ENCODE measurements at regions not wholly inside any gene's neighbourhood (a gene's known extent, or its start where the extent isn't known, plus 50 kb on each side); places are given as distances from the start of the nearest gene placed in this dataset.
A peak's percentile ranks its signal among the peaks of the same experiment; 100 is the strongest.

DNA sequence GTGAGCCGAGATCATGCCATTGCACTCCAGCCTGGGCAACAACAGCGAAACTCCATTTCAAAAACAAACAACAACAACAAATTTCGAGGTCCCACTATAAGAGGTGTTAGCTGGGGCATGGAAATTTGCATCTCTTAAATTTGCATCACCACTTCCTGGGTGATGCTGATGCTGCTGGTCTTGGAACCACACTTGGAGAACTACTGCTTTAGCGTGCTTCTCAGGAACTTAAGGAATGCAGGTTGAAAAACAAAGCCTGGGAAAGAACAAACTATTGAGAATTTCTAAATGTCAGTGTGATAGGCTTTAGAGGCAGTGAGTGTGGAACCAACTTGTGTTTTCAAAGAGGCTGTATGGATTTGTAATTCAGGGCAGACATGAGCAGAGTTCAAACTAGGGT, 858.4 kb upstream of the ARPP21 start:
- no peak for DNase-seq

DNA sequence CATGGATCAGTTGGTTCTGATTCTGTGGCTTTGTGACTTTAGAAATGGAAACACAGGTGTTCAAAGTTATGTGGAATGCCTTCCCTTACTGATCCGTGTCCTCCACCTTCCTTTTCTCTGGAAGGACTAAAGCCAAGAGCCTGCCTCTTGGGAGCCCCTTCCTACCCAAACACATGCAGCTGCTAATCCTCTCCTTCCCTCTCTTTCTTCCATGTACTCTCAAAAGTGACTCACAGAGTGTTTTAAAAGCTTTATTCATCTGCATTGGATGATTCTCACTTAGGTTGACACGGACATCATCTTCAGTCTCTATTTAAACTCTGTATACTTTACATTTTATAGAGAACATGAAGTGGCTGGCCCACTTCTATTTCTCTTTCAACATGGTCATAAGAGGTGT, 856.5 kb upstream of the ARPP21 start:
- peak in 2 of 3 donors; percentile 10 for DNase-seq

DNA sequence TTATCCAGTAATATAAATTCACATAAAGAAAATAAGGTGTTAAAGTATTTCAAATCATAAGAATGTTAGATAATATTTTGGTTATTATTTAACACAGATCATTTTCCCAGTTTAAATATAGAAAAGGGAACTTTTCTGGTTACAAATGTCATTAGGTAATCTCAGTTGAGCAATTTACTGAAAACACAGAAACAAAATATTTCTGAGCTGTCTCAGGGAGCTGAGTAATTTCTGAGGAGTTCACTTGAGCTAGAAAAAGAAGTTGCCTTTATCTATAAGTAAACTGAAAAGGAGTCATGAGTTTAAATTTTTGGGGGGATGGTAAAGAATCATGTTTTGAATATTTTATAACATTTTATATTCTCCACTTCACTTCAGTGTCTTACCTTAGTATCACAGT, 855.4 kb upstream of the ARPP21 start:
- DNase-seq, result peak in 1 of 3 donors; percentile 43

DNA sequence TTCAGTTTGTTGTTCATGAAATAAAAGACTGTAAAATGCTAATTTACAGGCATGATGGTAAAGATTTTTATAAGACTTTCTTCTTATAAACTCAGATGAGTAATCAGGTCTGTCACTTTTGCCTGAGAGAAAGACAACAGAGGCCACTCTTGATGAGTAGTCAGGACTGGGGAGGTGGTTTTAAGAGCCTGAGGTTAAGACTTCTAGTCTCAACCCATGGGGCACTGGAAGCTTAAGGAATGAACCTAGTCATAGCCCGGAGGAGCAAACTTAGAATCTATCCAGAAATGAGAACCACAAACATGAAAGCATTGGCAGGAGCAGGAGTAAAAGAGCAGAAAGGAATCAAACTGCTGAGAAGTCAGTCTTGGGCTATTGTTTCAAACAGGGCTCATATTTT, 846.3 kb upstream of the ARPP21 start:
- peak in 1 of 3 donors; percentile 16 for DNase-seq

DNA sequence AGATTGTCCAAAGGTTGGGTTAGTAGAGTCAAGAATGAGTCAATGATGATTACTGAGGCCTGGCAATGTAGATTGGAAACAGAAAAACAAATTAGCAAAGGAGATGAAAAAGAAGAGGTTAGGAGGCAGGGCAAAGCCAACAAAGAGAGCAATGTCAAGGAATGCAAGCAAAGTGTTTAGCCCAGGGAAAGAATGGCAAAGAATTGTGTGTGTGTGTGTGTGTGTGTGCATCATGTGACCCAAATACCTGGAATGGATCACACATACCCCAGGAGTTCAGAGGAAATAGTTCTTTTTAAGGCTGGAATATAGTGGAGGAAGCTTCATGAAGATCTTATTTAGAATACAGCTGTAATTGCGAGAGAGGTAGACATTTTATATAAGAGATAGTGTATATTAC, 831.7 kb upstream of the ARPP21 start:
- DNase-seq, result no peak

DNA sequence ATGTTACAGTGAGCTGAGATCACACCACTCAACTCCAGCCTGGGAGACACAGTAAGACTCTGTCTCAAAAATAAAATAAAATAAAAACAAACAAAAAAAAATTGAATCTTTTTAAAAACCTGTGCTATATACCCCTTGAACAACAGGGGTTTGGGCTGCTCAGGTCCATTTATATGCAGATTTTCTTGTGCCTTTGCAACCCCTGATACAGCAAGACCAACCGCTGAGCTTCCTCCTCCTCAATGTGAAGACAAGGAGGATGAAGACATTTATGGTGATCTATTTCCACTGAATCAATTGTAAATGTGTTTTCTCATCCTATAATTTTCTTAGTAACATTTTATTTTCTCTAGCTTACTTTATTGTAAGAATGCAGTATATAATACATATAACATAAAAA, 831.0 kb upstream of the ARPP21 start:
- DNase-seq, result no peak

DNA sequence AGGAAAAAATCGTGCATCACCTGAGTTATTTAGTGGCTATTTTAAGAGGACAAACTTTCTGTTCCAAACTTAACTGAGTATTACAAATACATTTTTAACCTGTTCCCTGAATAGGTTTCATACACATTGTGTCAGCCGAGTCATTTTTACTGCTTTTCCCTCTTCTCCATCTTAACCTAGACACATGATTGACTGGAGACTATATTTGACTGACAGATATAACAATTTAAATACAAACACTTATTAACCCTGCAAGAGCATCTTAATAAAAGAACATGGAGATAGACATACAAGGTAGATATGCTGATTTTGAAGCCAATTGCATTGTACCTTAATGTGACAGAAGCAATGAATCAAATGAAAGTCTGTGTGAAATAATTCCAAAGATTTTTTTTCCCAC, 810.5 kb upstream of the ARPP21 start:
- DNase-seq, result no peak

DNA sequence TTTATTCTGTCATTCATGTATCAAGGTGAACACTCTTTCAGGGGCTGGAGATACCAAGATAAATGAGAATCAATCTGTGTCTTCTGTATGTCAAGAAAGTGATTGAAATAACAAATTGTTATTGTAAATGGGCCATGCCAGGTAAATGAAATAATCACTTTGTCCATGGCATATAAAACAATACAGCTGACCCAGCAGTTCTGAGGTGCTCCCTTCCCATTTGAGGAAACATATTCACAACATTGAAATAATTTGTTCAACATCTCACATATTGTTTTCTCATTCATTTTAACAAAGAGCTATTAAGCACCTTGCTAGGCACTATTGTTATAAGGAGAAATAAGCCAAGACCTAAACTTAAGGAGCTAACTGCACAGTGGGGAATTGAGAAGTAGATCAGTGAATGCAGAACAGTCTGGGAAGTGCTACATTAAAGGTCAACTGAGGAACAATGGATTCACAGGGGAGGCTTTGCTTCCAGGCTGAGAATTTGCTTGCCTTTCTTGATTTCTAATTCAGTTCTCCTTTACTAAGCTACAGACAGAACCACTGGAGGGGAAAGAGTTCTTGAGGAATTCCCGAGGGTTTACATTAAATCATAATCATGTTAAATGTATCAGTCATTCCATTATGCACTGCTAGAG, 806.3 kb upstream of the ARPP21 start:
- no peak for DNase-seq

DNA sequence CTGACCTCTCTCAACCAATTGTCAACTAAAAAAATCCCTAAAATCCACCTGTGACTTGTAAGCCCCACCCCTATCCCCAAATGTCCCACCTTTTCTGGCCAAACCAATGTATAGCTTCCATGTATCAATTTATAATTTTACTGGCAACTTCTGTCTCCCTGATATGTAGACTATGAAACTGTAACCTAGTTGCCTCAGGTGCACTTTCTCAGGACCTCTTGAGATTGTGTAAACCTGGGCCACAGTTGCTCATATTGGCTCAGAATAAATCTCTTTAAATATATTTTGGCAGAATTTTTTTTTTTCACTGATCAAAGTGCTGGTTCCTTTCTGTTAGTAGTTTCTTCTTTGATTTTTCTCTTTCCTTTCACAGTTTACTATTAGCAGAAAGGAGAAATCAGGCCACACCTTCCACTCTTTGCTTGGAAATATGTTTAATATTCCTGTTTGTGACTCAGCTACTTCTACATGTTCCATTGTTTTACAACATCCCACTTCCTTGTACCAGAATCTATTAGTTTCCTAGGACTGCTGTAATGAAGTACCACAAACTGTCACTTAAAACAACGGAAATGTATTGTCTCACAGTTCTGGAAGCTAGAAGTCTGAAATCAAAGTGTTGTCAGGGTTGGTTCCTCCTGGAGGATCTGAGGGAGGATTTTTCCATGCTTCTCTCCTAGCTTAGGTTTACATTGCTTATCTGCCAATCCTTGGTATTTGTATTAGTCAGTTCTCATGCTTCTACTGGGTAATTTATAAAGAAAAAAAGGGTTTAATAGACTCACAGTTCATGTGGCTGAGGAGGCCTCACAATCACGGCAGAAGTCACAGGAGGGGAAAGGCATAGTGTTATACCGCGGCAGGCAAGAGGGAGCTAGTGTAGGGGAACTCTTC, 801.2 kb upstream of the ARPP21 start:
- no peak for DNase-seq

DNA sequence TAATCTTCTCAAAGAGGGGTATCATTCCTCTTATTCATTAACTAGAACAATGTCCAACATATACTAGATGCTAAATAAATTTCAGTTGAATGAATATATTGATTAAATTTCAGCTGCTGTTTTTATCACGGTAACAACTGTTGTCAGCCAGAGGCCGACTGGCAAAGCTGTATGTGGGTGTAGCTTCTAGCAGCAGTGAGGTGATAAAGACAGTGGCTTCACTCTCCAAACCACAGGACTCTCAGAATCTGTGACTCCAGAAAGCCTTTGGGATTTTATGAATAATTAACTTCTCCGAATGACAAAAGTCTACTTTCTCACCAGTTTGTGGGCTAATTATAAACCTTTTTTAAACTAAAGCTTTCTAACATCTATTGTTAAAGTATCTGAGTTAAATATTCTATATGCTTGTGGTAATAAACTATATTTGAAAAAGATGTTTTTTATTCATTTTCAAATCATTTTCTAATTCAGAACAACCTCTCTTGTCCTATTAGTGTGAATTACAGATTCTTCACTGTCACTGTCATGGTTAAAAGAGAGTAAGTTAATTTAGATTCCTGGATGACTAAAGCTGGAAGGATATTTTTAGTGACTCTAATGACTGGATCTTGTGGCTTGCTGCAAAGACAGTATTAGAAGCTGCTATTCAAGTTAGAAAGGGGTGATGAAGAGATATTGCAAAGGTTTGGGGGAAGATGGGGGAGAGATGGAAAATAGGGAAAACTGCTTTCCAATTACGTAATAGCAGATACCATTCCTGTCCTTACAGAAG, 796.4 kb upstream of the ARPP21 start:
- DNase-seq, result peak in 1 of 3 donors; percentile 21

DNA sequence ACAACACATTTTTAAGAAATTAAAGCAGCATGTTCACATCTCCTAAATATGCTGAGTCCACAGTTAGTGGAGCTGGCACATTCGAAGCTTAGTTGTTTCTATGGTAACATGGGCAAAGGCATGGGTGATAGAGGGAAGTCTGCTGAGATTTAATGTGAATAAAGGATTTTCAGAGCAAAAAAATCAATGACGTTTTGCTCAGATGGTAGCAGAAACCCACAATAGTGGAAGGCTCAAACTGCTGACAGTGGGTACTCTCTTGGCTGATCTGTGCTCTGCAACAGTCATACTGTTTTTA, 795.1 kb upstream of the ARPP21 start:
- DNase-seq, result no peak

DNA sequence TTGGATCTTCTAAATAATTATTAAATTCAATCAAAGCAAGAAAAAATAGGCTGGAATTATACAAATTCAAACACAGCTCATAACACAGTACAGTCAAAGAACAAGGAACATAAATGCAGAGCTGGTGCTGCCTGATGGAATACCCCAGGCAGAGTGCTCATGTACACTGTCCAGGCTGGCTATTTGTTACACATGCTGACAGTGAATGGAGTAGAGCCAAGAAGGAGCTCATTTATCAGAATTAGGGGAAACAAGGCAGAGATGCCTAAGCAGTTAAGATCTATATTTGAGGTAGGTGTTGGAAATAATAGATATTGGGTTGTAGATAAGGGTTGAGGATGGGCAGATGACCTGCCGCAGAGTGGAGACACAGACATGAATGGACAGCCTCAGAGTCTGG, 788.2 kb upstream of the ARPP21 start:
- DNase-seq, result no peak

DNA sequence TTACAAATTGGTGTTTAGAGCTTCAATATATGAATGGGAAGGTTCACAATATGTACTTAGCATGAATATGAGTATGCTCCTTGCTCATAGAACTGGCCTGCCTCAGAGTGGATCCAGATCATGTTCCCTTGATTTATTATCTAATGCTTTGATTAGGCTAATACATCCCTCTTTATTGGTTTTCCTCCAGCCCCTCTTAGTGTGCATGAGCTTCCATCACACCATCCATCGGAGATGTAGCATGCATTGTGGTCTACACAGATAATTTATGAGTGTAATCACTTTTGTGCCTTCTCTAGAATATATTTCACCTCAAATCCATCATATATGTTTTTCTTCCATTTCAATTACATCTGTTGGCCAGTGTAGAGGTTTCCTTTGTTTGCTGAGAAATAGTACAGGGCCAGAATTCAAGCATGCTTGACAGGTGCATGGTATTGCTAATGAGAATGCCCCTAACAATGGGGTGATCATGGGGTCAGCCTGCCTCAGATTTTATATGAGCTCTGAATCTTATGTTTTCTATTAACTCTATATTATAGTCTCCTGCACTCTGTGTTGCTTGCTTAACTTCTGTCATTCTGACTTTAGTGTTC, 786.4 kb upstream of the ARPP21 start:
- no peak for DNase-seq

DNA sequence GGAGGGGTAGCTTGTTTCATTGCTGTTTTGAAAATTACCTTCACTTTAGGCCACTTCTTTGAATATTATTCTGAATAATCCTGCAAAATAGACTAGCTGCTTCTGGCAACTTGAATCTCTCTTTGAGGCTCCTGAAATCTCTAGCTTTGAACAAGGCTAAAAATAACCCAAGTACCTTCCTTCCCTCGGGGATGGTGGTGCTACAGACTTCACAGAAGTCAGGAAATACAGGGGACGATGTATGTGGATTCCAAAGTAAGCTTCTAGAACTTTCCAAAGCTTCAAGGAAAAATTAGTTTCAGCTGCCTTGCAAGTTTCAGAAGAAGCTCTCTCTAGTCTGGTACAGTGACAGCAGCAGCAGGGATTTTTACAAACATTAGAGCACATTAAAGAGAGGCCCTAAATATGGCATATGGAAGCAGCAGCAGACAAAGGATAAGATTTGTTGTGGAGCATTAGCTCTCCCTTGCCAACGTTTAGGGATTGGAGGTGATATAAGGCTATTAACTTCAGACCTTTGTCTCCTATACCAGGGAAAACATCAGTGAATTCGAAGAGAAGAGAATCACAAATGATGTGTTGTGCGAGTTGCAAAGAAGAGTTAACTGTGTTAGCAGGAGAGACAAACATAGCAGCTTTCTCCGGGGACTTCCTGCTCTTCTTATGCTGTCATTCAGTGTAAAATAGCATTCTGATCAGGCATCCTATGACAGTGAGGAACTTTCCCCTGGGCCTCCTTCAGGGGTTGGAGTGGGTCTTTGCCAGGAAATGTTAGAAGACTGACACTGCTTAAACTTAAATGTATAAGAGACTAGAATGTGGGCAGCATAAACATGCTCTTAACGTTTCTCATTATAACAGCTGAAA, 783.0 kb upstream of the ARPP21 start:
- DNase-seq, result peak; percentile 39 to 59 (median 52)

DNA sequence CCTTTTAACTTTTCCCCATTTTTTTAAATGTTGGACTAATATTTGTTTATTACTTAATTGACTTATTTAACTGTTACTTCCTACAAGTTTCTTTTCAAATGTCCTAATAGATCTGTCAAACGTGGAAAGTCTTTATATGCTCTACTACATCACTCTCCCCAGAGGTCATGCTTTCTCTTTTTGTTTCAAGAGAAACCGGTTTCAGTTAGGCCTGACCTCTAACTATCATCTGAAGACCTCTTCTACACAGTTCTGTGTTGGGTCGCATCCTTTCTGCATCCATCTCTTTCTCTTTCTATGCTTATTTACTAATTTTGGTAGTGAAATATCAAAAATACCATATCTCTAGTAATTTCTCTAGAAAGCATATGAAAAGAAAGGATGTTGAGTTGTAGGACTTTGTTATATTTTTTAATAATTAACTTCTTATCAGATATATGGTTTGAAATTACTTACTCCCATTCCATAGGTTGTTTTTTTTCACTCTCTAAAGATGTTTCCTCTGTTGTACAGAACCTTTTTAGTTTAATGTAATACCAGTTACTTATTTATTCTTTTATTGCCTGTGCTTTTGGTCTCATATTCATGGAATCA, 781.2 kb upstream of the ARPP21 start:
- DNase-seq, result no peak

DNA sequence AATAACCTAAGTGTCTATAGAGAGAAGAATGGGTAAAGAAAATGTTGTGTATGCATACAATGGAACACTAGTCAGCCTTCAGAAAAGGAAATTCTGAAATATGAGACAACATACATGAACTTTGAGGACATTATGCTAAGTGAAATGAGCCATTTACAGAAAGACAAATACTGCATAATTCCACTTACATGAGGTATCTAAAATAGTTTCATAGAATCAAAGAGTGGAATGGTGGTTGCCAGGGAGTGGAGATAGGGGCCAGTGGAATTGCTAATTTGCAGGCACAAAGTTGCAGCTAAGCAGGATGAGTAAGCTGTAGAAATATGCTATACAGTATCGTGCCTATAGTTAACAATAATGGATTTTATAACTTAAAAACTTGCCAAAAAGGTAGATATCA, 779.6 kb upstream of the ARPP21 start:
- DNase-seq, result peak in 1 of 3 donors; percentile 51

DNA sequence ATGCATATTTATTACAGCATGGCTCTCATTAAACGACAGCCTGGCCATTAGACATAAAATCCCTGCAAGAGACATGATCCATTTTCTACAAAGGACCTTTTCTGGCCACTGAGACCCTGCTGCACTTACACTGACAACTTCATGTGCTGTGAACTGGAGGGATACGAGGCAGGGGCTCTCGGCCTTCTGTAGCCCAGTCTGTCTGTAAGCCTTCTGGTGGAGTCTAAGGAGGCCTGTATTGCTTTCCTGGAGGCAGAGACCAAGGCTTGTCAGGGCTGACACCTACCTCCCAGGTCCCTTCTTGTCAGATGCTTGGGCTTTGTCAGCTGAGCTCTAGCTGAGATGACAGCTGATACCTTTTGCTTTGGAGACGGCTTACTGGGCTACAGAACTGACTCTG, 776.9 kb upstream of the ARPP21 start:
- DNase-seq, result no peak

DNA sequence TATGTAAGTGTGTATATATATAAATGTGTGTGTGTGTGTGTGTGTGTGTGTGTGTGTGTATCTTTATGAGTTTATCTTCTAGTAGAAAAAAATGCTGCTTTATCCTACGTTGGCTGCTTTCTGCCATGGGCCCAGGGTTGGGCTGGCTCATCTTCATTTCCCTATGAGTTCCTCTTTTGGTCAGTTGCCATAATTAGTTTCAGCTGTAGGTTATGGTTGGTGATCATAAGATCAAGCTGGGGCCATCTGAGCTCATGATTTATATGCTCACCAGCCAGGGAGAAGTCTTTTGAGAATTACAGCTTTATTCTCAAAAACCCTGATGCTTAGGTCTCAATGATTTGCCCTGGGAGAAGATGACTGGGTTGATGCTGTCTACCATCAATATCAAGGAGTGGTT, 775.8 kb upstream of the ARPP21 start:
- DNase-seq, result no peak

DNA sequence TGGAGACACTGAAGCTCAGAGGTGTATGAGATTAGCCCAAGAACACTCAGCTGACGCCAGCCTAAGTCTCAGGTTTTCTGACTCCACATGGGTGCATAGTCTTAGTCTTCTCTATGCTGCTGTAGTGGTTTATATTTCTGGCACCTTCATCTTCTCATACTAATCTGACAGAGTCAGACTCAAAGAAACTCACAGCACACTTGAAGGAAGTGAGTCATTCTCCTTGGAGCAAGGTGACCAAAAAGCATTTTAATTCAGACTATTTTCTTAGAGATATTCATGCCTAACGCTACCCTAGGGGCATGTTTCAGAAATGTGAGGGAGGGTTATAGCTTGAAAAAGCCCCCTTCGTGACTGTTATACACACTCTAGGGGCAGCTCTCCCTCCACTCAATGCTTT, 775.3 kb upstream of the ARPP21 start:
- no peak for DNase-seq

DNA sequence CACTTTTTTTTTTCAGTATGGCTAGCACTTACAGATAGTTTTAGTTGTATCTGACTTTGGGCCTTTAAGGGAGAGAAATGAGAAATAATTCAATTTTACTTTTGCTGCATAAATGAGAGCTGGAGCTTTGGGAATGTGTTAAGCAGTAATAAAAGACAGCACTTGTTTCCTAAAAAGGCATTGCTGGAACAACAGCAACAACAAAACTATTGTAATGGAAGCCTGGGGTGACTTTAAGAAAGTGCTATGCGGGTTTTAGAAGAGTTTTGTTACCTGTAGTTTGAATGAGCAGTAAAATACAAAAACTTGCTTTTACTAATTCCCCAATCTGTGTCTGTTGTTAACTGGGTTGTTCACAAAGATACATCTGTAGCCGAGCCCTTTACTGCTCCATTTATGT, 774.0 kb upstream of the ARPP21 start:
- no peak for DNase-seq

DNA sequence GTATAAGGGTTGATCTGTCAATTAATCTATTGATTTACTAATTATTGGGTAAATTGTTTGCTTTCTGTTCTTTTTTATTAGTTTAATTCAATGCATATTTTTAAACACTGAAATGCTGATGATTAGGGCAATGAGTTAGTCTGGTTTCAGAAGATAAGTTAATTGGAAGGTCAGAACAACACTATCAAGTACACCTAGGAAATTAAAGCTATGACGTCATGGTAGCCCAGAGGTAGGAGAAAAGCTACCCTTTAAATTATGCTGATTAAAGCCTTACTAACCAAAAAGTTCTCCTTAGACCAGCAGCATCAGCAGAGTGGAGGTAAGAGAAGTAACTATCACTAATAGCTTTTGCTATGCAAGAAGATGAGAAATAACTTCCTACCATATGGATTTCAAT, 770.4 kb upstream of the ARPP21 start:
- no peak for DNase-seq

Data from muscle of back (tissue), 3 donors.